ENCODE measurements at regions not wholly inside any gene's neighbourhood (a gene's known extent, or its start where the extent isn't known, plus 50 kb on each side); places are given as distances from the start of the nearest gene placed in this dataset.

- Histone ChIP-seq H3K36me3 (replicated peaks) (no peaks in the 10 kb centered on the region), H3K27me3 (replicated peaks) (no peaks in the 10 kb centered on the region), H3K4me3 (ENCODE audit: low read depth, low read length) (no peak overlapping the region), H3K27ac (no peak overlapping the region)
- no peak for DNase-seq
- no peak for TF ChIP-seq CTCF (IDR thresholded peaks at IDR 0.05; ENCODE audit: low read depth, low read length, missing control alignments)
- in situ Hi-C loops (cut with HindIII; ENCODE audit: low pct_ligation_motif_present, low sequenced_read_pairs): no loop called here
These were observed 98.8 kb downstream of the GCNT1 start for GRCh38 chr9:76557674-76558225.

DNA sequence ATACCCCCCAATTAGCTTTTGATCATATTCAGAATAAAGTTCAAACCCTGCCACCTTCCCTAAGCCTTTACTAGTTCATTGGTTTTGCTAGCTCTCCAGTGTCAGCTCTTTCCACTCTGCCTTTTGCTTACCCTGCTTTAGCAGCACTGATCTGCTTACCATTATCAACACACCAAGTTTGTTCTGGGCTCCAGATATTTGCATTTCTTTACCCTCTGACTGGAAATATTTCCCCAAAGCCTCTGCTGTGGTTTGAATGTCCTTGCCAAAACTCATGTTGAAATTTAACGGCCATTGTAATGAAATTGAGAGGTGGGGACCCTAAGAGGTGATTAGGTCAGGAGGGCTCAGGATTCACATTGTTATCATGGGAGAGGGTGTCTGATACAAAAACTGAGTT is 99.5 kb downstream of the GCNT1 start:
- Histone ChIP-seq H3K27ac (no peak overlapping the region), H3K4me3 (ENCODE audit: low read depth, low read length) (no peak overlapping the region), H3K36me3 (replicated peaks) (no peaks in the 10 kb centered on the region), H3K27me3 (replicated peaks) (no peaks in the 10 kb centered on the region)
- TF ChIP-seq CTCF (IDR thresholded peaks at IDR 0.05; ENCODE audit: low read depth, low read length, missing control alignments): no peak
- no peak for DNase-seq
- in situ Hi-C loops (cut with HindIII; ENCODE audit: low pct_ligation_motif_present, low sequenced_read_pairs): no loop called here

GRCh38 chr9:76559286-76559685 is 100.3 kb downstream of the GCNT1 start:
- H3K4me3 ChIP-seq (ENCODE audit: low read depth, low read length): no peak overlapping the region
- H3K36me3 ChIP-seq (replicated peaks): no peaks in the 10 kb centered on the region
- in situ Hi-C loops (cut with HindIII; ENCODE audit: low pct_ligation_motif_present, low sequenced_read_pairs): no loop called here
- TF ChIP-seq CTCF (IDR thresholded peaks at IDR 0.05; ENCODE audit: low read depth, low read length, missing control alignments): no peak
- DNase-seq: no peak
- no peaks in the 10 kb centered on the region for H3K27me3 ChIP-seq (replicated peaks)
- H3K27ac ChIP-seq: no peak overlapping the region

DNA sequence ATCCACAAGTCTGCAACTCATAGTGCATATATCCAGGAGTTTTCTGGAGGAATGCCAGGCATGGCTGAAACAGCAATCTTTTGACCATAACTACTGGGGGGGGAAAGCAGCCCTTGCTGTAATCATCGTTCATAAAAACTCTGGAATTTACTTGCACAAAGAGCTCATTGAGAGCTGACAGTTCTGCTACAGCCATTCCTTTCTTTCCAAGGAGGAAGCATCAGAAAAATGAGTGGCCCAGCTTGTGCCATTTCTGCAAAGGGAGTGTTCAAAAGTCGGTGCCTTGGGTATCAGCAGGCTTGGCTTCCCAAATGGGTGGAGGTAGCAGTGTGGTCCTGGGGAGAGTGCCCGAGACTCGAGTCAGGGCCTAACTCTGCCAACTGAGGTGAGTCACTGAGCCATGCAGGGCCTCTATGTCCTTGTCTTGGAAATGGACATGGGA is 101.5 kb downstream of the GCNT1 start:
- Histone ChIP-seq H3K27ac (no peak overlapping the region), H3K4me3 (ENCODE audit: low read depth, low read length) (no peak overlapping the region), H3K27me3 (replicated peaks) (no peaks in the 10 kb centered on the region), H3K36me3 (replicated peaks) (no peaks in the 10 kb centered on the region)
- peak; percentile 60 for DNase-seq
- no peak for TF ChIP-seq CTCF (IDR thresholded peaks at IDR 0.05; ENCODE audit: low read depth, low read length, missing control alignments)
- in situ Hi-C loops (cut with HindIII; ENCODE audit: low pct_ligation_motif_present, low sequenced_read_pairs): no loop called here

DNA sequence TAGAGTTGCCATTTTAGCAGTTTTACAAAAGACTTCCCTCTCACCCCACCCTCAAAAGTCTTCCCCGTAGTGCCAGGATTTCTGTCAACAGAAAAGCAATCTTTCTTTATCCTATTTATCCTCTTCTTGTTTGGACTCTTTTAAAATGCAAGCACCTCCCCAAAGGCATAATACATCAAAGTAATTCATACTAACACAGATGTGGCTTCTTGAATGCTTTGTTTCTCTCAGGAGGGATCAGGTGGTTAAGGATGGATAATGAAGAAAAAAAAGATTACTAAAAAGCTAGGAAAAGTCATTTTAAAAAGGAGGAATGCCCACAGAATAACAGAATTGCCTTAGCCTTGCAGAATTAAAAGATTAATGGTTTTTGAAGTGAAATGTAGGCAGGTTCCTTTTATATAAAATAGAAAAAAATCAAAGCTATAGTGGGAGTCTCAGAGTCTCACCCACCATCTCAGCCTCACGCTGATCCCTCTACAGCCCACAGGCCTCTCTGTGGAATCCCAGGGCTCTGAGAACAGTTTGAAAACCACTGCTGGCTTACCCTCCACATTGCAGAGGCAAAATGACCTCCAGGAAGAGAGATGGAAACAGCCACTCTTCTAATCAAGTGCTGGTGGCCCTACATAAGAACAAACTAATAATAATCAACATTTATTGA is 102.2 kb downstream of the GCNT1 start:
- no peak for DNase-seq
- TF ChIP-seq CTCF (IDR thresholded peaks at IDR 0.05; ENCODE audit: low read depth, low read length, missing control alignments): no peak
- Histone ChIP-seq H3K4me3 (ENCODE audit: low read depth, low read length) (no peak overlapping the region), H3K27ac (no peak overlapping the region), H3K36me3 (replicated peaks) (no peaks in the 10 kb centered on the region), H3K27me3 (replicated peaks) (no peaks in the 10 kb centered on the region)
- in situ Hi-C loops (cut with HindIII; ENCODE audit: low pct_ligation_motif_present, low sequenced_read_pairs): no loop called here
